Epithelial cell of proximal tubule (primary cell): ENCODE measurements at regions not wholly inside any gene's neighbourhood (a gene's known extent, or its start where the extent isn't known, plus 50 kb on each side); places are given as distances from the start of the nearest gene placed in this dataset.

ENCODE experiments used
- DNase-seq: peaks from one replicate; pipeline ENCODE4 v3.0.0-alpha.2; 2011; ENCODE audit warnings: low read depth
- H3K4me3 ChIP-seq: 2 replicates; pipeline ENCODE4 v1.5.1; 2011; ENCODE audit warnings: low read depth, mild to moderate bottlenecking, low read length
- CTCF ChIP-seq: conservative IDR thresholded peaks from 2 replicates; pipeline ENCODE4 v1.5.1; 2012; ENCODE audit warnings: low read depth, mild to moderate bottlenecking, low read length

GRCh38 chr17:12478311-12478710 lies 187.4 kb upstream of the MYOCD start:
- no peak for DNase-seq
- TF ChIP-seq CTCF = no peak
- H3K4me3 ChIP-seq = no peak overlapping the region

- DNase-seq = no peak
Observed at GRCh38 chr17:12485361-12485906, 180.3 kb upstream of the MYOCD start.

GRCh38 chr17:12489325-12489724 lies 176.4 kb upstream of the MYOCD start:
- DNase-seq = no peak
- H3K4me3 ChIP-seq = no peak overlapping the region
- no peak for TF ChIP-seq CTCF

More at GRCh38 chr17:12485361-12485906, 180.3 kb upstream of the MYOCD start:
- no peak overlapping the region for H3K4me3 ChIP-seq
- no peak for TF ChIP-seq CTCF

- no peak for DNase-seq
- H3K4me3 ChIP-seq = no peak overlapping the region
- no peak for TF ChIP-seq CTCF
Observed at GRCh38 chr17:12492450-12492849, 173.2 kb upstream of the MYOCD start.

- H3K4me3 ChIP-seq = no peak overlapping the region
- no peak for TF ChIP-seq CTCF
- no peak for DNase-seq
Observed at GRCh38 chr17:12505866-12506265, 159.8 kb upstream of the MYOCD start.

GRCh38 chr17:12507026-12507595 lies 158.6 kb upstream of the MYOCD start:
- no peak for DNase-seq
- TF ChIP-seq CTCF = no peak
- no peak overlapping the region for H3K4me3 ChIP-seq

- no peak for DNase-seq
- H3K4me3 ChIP-seq = no peak overlapping the region
- no peak for TF ChIP-seq CTCF
Observed at GRCh38 chr17:12509801-12510200, 155.9 kb upstream of the MYOCD start.
